Memory B cell (primary cell): ENCODE measurements at regions not wholly inside any gene's neighbourhood (a gene's known extent, or its start where the extent isn't known, plus 50 kb on each side); places are given as distances from the start of the nearest gene placed in this dataset.
"Not testable (repeated sequence)": the region's sequence is repeated elsewhere in the genome, so short reads cannot be mapped to it uniquely, and the experiment has no call there.

ENCODE experiments used
- ATAC-seq: fragments of 150-1000 bp; cut with Tn5 transposase; 2 replicates; pipeline ENCODE4 v1.10.0; 2021; ENCODE audit warnings: low read depth, mild to moderate bottlenecking, moderate library complexity
- DNase-seq, 2 donors: peaks; one replicate each; pipeline ENCODE4 v3.0.0; 2022; ENCODE audit warnings: low spot score in 2 of 2
- H3K27ac Mint-ChIP-seq: one replicate; pipeline ENCODE4 v1.8.0; 2022; ENCODE audit warnings: mild to moderate bottlenecking, moderate library complexity, mixed read lengths
- H3K27me3 Mint-ChIP-seq: one replicate; pipeline ENCODE4 v1.8.0; 2022; ENCODE audit warnings: mixed read lengths
- H3K36me3 Mint-ChIP-seq: one replicate; pipeline ENCODE4 v1.8.0; 2022; ENCODE audit warnings: mild to moderate bottlenecking, mixed read lengths
- H3K4me1 Mint-ChIP-seq: one replicate; pipeline ENCODE4 v1.8.0; 2022; ENCODE audit warnings: mixed read lengths
- H3K4me3 Mint-ChIP-seq: one replicate; pipeline ENCODE4 v1.8.0; 2022; ENCODE audit warnings: mild to moderate bottlenecking, moderate library complexity, mixed read lengths
- H3K9me3 Mint-ChIP-seq: one replicate; pipeline ENCODE4 v1.8.0; 2022; ENCODE audit warnings: mixed read lengths

- Mint-ChIP-seq H3K36me3 (no peaks in the 10 kb centered on the region), H3K4me1 (peaks cover 5% of the 10 kb centered on the region), H3K4me3 (no peak overlapping the region), H3K27me3 (peaks cover 3% of the 10 kb centered on the region), H3K27ac (no peak overlapping the region), H3K9me3 (no peaks in the 10 kb centered on the region)
- ATAC-seq: peak; percentile 87
- peak in 1 of 2 donors; percentile 6 for DNase-seq
Measured at GRCh38 chr6:135555550-135555949, 58.0 kb upstream of the AHI1 start.

GRCh38 chr6:135557582-135557981 lies 60.0 kb upstream of the AHI1 start:
- peaks cover 5% of the 10 kb centered on the region for H3K4me1 Mint-ChIP-seq
- no peak for DNase-seq
- H3K36me3 Mint-ChIP-seq: no peaks in the 10 kb centered on the region
- H3K27ac Mint-ChIP-seq: no peak overlapping the region
- H3K9me3 Mint-ChIP-seq: no peaks in the 10 kb centered on the region
- peaks cover 3% of the 10 kb centered on the region for H3K27me3 Mint-ChIP-seq
- H3K4me3 Mint-ChIP-seq: no peak overlapping the region
- ATAC-seq: no peak

GRCh38 chr6:135565605-135566004 lies 68.1 kb upstream of the AHI1 start:
- H3K27me3 Mint-ChIP-seq, DNase-seq, H3K27ac Mint-ChIP-seq, H3K4me3 Mint-ChIP-seq, H3K36me3 Mint-ChIP-seq, H3K4me1 Mint-ChIP-seq, H3K9me3 Mint-ChIP-seq, ATAC-seq: not testable (repeated sequence)

- ATAC-seq: no peak
- H3K4me1 Mint-ChIP-seq: no peaks in the 10 kb centered on the region
- peaks cover 2% of the 10 kb centered on the region for H3K27me3 Mint-ChIP-seq
- no peak overlapping the region for H3K4me3 Mint-ChIP-seq
- no peak overlapping the region for H3K27ac Mint-ChIP-seq
- no peaks in the 10 kb centered on the region for H3K36me3 Mint-ChIP-seq
- DNase-seq: no peak
- no peaks in the 10 kb centered on the region for H3K9me3 Mint-ChIP-seq
Measured at GRCh38 chr6:135566311-135567068, 69.0 kb upstream of the AHI1 start.

GRCh38 chr6:135567375-135568083 lies 70.0 kb upstream of the AHI1 start:
- DNase-seq (no peak), ATAC-seq (no peak)
- no peaks in the 10 kb centered on the region for H3K36me3 Mint-ChIP-seq
- H3K4me1 Mint-ChIP-seq: no peaks in the 10 kb centered on the region
- H3K27ac Mint-ChIP-seq: no peak overlapping the region
- H3K27me3 Mint-ChIP-seq: peaks cover 2% of the 10 kb centered on the region
- H3K4me3 Mint-ChIP-seq: no peak overlapping the region
- no peaks in the 10 kb centered on the region for H3K9me3 Mint-ChIP-seq

- no peaks in the 10 kb centered on the region for H3K9me3 Mint-ChIP-seq
- H3K27me3 Mint-ChIP-seq: peaks cover 2% of the 10 kb centered on the region
- H3K4me1 Mint-ChIP-seq: no peaks in the 10 kb centered on the region
- H3K36me3 Mint-ChIP-seq: no peaks in the 10 kb centered on the region
- no peak overlapping the region for H3K27ac Mint-ChIP-seq
- peak; percentile 35 for ATAC-seq
- no peak overlapping the region for H3K4me3 Mint-ChIP-seq
- DNase-seq: no peak
Measured at GRCh38 chr6:135568379-135568778, 70.8 kb upstream of the AHI1 start.

GRCh38 chr6:135572051-135572450 lies 74.5 kb upstream of the AHI1 start:
- H3K27ac Mint-ChIP-seq: no peak overlapping the region
- no peaks in the 10 kb centered on the region for H3K36me3 Mint-ChIP-seq
- no peak for DNase-seq
- no peaks in the 10 kb centered on the region for H3K9me3 Mint-ChIP-seq
- no peaks in the 10 kb centered on the region for H3K27me3 Mint-ChIP-seq
- peaks cover 1% of the 10 kb centered on the region for H3K4me1 Mint-ChIP-seq
- no peak for ATAC-seq
- H3K4me3 Mint-ChIP-seq: no peak overlapping the region

GRCh38 chr6:135575629-135576028 lies 78.1 kb upstream of the AHI1 start:
- ATAC-seq: no peak
- no peaks in the 10 kb centered on the region for H3K36me3 Mint-ChIP-seq
- no peaks in the 10 kb centered on the region for H3K9me3 Mint-ChIP-seq
- no peak overlapping the region for H3K27ac Mint-ChIP-seq
- H3K4me1 Mint-ChIP-seq: peaks cover 3% of the 10 kb centered on the region
- no peaks in the 10 kb centered on the region for H3K27me3 Mint-ChIP-seq
- no peak for DNase-seq
- no peak overlapping the region for H3K4me3 Mint-ChIP-seq

- ATAC-seq: no peak
- Mint-ChIP-seq H3K27ac (no peak overlapping the region), H3K4me3 (no peak overlapping the region), H3K27me3 (no peaks in the 10 kb centered on the region), H3K4me1 (peaks cover 3% of the 10 kb centered on the region), H3K36me3 (no peaks in the 10 kb centered on the region), H3K9me3 (no peaks in the 10 kb centered on the region)
- no peak for DNase-seq
Measured at GRCh38 chr6:135576055-135576454, 78.5 kb upstream of the AHI1 start.

- Mint-ChIP-seq H3K27ac (no peak overlapping the region), H3K4me1 (peaks cover 3% of the 10 kb centered on the region), H3K9me3 (no peaks in the 10 kb centered on the region)
Measured at GRCh38 chr6:135577059-135577538, 79.6 kb upstream of the AHI1 start.

GRCh38 chr6:135578976-135579375 lies 81.4 kb upstream of the AHI1 start:
- no peaks in the 10 kb centered on the region for H3K36me3 Mint-ChIP-seq
- DNase-seq (no peak), ATAC-seq (no peak)
- no peaks in the 10 kb centered on the region for H3K27me3 Mint-ChIP-seq
- no peaks in the 10 kb centered on the region for H3K9me3 Mint-ChIP-seq
- peaks cover 3% of the 10 kb centered on the region for H3K4me1 Mint-ChIP-seq
- H3K4me3 Mint-ChIP-seq: no peak overlapping the region
- no peak overlapping the region for H3K27ac Mint-ChIP-seq

More at GRCh38 chr6:135577059-135577538, 79.6 kb upstream of the AHI1 start:
- ATAC-seq: peak; percentile 93
- H3K27me3 Mint-ChIP-seq: no peaks in the 10 kb centered on the region
- H3K4me3 Mint-ChIP-seq: no peak overlapping the region
- no peaks in the 10 kb centered on the region for H3K36me3 Mint-ChIP-seq
- DNase-seq: peak in 1 of 2 donors; percentile 14

- Mint-ChIP-seq H3K27ac (no peak overlapping the region), H3K9me3 (no peaks in the 10 kb centered on the region), H3K4me3 (no peak overlapping the region), H3K36me3 (no peaks in the 10 kb centered on the region), H3K27me3 (no peaks in the 10 kb centered on the region), H3K4me1 (peaks cover 3% of the 10 kb centered on the region)
- no peak for DNase-seq
- no peak for ATAC-seq
Measured at GRCh38 chr6:135581211-135581610, 83.7 kb upstream of the AHI1 start.

GRCh38 chr6:135583256-135583761 lies 85.8 kb upstream of the AHI1 start:
- Mint-ChIP-seq H3K27me3 (no peaks in the 10 kb centered on the region), H3K4me3 (no peak overlapping the region), H3K27ac (no peak overlapping the region), H3K4me1 (no peaks in the 10 kb centered on the region), H3K9me3 (no peaks in the 10 kb centered on the region), H3K36me3 (no peaks in the 10 kb centered on the region)
- ATAC-seq (no peak), DNase-seq (no peak)

GRCh38 chr6:135586388-135586787 lies 88.8 kb upstream of the AHI1 start:
- DNase-seq: no peak
- Mint-ChIP-seq H3K27me3 (no peaks in the 10 kb centered on the region), H3K27ac (no peak overlapping the region), H3K36me3 (no peaks in the 10 kb centered on the region), H3K4me3 (no peak overlapping the region), H3K9me3 (no peaks in the 10 kb centered on the region), H3K4me1 (no peaks in the 10 kb centered on the region)
- no peak for ATAC-seq
